ENCODE measurements at regions not wholly inside any gene's neighbourhood (a gene's known extent, or its start where the extent isn't known, plus 50 kb on each side); places are given as distances from the start of the nearest gene placed in this dataset.
"Not testable (repeated sequence)": the region's sequence is repeated elsewhere in the genome, so short reads cannot be mapped to it uniquely, and the experiment has no call there.

DNA sequence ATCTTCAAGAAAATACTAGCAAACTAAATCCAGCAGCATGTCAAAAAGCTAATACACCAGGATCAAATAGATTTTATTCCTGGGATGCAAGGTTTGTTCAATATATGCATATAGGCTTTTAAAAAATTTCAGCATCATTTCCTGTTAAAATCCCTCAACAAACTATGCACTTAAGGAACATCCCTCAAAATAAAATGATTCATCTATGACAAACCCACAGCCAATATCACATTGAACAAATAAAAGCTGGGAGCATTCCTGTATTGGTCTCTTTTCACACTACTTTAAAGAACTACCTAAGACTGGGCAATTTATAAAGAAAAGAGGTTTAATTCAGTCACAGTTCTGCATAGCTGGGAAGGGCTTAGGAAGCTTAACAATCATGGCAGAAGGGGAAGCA is 726.7 kb downstream of the GRXCR1 start:
- no peak for DNase-seq (ENCODE audit: low spot score)

DNA sequence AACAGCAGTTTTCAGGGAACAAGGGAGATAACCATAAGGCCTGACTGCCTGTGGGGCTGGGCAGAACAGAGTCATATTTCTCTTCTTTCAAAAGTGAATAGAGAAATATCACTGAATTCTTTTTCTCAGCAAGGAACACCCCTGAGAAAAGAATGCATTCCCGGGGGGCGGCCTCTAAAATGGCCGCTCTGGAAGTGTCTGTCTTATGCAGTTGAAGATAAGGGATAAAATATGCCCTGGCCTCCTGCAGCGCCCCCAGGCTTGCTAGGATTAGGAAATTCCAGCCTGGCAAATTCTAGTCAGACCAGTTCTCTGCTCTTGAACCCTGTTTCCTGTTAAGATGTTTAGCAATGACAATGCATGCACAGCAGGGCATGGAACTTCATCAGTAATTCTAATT is 745.4 kb downstream of the GRXCR1 start:
- not testable (repeated sequence) for DNase-seq (ENCODE audit: low spot score)

DNA sequence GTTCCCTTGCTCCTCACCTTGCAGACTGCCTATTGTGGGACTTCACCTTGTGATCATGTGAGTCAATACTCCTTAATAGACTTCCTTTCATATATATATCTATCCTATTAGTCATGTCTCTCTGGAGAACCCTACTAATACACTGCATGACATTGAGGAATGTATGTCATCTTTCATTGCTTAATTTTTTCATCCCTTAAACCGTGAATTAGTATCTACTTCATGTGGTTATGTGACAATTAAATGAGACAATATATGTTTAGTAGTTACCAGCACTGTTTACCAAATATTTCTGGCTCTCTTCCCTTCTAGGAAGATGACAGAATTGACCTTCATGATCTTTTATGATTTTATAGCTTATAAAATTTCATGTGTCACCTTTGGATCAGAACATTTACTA is 759.5 kb downstream of the GRXCR1 start:
- no peak for DNase-seq (ENCODE audit: low spot score)

DNA sequence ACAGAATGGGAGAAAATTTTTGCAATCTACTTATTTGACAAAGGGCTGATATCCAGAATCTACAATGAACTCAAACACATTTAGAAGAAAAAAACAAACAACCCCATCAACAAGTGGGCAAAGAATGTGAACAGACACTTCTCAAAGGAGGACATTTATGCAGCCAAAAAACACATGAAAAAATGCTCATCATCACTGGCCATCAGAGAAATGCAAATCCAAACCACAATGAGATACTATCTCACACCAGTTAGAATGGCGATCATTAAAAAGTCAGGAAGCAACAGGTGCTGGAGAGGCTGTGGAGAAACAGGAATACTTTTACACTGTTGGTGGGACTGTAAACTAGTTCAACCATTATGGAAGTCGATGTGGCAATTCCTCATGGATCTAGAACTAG is 767.0 kb downstream of the GRXCR1 start:
- not testable (repeated sequence) for DNase-seq (ENCODE audit: low spot score)

DNA sequence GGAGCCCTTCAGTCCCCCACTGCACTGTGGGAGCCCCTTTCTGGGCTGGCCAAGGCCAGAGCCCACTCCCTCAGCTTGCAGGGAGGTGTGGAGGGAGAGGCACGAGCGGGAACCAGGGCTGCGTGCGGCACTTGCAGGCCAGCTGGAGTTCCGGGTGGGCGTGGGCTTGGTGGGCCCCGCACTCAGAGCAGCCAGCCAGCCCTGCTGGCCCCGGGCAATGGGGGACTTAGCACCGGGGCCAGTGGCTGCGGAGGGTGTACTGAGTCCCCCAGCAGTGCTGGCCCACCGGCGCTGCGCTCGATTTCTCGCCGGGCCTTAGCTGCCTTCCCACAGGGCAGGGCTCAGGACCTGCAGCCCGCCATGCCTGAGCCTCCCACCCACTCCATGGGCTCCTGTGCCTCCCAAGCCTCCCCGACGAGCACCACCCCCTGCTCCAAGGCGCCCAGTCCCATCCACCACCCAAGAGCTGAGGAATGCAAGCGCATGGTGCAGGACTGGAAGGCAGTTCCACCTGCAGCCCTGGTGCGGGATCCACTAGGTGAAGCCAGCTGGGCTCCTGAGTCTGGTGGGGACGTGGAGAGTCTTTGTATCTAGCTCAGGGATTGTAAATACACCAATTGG is 776.2 kb downstream of the KCTD8 start:
- not testable (repeated sequence) for DNase-seq (ENCODE audit: low spot score)

DNA sequence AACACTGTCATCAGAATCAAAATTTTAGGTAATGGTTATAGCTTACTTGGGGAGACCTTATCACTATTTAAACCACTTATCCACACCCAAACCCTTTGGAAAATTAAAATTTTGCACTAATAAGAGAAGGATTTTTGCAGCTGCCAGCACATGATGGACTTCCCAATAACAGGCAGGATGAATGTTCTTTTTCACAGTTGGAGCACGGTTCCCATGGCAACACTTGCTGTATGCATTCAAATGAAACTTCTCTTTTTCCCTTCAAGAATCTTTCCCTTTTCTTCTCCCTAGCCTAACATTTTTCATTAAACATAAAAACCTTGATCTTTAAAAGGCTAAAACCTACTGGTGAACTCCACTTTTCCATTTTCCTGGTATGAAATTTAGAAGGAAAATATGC is 768.2 kb downstream of the KCTD8 start:
- DNase-seq (ENCODE audit: low spot score) = no peak

DNA sequence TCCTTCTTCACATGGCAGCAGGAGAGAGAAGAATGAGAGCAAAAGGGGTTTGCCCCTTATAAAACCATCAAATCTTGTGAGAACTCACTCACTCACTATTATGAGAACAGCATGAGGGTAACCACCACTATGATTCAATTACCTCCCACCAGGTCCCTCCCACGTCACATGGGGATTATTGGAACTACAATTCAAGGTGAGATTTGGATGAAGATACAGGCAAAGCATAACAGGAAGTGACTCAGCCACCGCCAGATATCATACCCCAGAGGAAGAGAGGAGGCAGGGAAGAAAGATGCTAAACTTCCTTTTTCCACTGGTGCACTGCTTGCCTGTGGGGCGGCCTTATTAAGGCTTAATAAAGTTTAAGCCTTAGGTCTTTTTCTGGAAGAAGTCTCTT is 766.1 kb downstream of the KCTD8 start:
- no peak for DNase-seq (ENCODE audit: low spot score)

DNA sequence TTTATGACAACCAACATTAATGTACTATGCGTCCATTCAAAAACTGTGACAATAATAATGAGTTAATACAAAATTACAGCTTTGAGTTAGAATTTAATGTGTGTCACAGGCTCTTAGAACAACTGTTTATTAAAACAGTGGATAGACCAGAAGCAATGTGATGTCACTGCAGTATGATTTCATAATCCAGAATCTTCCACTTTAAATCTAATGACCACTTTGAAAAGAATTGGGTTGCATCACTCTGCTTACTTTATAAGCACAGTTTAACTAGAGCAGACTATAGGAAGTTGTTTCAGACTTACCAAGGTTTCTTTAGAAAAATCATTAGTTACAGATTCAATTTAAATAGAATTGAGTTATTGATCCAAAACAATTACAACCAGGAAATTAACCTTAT is 758.5 kb downstream of the KCTD8 start:
- no peak for DNase-seq (ENCODE audit: low spot score)

DNA sequence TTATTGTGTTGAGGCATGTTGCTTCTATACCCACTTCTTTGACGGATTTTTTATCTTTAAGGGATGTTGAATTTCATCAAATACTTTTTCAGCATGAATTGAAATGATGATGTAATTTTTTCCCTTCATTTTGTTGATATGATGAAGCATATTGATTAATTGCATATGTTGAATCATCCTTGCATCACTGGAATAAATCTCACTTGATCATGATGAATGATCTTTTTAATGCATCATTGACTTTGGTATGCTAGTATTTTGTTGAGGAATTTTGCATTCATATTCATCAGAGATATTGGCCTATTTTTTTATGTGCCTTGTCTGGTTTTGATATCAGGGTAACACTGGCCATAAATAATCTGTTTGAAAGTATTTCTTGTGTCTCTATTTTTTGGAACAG is 754.7 kb downstream of the KCTD8 start:
- DNase-seq (ENCODE audit: low spot score) = no peak

DNA sequence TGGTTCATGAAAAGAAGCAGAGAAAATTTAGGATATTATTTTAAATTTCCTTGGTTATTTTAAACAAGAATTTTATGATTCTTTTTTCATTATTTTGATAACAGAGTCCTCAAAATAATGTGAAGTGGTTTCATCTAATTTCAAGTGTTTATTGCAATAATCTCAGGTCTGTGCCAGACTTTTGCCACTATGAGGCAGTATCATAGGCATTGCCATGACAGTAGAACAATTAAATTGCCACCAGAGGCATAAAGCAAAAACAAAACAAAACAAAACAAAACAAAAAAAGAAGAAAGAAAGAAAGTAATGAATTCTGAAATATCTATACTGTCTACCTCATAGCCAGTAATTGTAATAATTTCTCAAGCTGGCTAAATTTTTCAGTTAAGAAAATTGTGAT is 739.2 kb downstream of the KCTD8 start:
- no peak for DNase-seq (ENCODE audit: low spot score)

DNA sequence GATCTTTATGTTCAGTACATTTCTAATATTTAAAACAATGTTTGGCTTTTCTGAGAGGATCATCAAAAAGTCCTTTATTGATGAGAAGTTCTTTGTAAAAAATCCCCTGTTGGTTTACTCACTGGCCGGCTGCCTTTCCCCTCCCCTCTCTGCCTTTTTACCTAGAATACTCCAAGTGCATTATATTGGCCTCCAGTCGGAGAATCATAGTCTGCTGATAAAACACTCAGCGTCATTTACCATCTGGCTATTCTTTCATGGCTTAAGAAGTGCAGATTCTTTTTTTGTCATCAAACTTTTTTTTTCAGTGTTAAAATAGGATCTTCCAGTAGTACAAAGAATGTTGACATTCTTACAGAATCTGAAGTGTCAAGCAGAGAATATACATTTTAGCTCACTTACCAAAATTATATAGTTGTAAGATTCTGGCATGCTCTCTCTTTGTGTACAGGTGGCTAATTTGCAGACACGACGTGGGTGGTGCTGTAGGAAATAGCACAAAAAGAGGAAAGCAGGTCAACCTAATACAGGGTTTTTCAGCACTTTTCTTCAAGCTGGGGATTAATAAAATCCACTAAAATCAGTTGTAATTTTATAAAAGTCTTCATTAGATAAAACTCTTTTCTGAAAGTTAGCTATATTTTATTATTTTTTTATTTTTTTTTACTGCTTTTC is 731.8 kb downstream of the KCTD8 start:
- DNase-seq (ENCODE audit: low spot score) = no peak

DNA sequence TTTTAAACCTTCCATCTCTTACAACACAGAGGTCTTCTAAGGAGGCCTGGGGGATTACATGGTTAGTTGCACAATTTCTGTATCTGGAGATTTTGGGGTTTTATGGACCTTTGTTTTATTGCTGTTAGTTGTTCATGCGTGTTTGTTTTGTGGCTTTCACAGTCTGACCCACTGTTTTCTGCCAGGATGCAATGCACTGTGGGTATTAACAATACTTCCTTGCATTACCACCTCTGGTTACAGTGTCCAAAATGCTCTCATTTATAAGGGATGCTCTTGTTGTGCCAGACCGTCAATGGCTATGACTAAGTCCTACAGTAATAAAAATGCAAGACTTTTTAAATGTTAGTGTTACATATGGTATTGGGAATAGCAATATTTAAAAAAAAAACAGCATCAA is 730.2 kb downstream of the KCTD8 start:
- DNase-seq (ENCODE audit: low spot score) = no peak

DNA sequence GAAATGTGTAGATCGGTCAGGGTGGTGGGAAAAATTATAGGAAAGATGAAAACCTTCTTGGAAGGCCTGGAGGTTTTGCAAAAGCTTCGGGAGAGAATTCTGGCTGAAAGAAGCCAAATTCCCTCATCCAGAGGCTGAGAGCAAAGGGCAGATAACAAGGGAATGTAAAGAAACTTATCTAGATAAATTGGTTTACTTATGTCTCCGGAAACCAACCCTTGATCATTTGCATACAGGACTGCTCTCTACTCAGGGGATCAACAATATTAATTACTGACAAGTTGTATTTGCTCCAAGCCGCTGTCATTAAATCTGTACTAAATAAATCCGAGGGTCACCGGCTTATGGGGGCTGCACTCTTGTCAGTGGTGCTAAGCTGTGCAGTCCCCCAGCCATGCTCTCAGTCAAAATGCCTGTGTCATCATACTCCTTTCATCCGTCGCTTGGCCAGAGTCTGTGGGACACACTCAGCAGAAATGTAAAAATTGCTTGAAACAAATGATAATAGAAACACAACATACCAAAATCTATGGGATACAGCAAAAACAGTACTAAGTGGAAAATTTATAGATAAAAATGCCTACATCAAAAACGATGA is 715.7 kb downstream of the KCTD8 start:
- DNase-seq (ENCODE audit: low spot score) = no peak

DNA sequence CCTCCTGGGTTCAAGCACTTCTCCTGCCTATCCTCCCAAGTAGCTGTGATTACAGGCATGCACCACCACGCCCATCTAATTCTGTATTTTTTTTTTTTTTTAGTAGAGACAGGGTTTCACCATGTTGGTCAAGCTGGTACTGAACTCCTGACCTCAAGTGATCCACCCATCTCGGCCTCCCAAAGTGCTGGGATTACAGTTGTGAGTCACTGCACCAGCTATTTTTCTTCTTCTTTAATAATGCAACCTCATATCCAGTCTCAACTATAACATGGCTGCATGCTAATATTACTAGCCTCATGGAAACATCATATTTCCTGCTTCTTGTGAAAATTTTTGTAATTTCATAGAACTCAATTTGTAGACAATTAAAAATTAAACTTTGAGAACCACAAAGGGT is 706.5 kb downstream of the KCTD8 start:
- DNase-seq (ENCODE audit: low spot score) = no peak

DNA sequence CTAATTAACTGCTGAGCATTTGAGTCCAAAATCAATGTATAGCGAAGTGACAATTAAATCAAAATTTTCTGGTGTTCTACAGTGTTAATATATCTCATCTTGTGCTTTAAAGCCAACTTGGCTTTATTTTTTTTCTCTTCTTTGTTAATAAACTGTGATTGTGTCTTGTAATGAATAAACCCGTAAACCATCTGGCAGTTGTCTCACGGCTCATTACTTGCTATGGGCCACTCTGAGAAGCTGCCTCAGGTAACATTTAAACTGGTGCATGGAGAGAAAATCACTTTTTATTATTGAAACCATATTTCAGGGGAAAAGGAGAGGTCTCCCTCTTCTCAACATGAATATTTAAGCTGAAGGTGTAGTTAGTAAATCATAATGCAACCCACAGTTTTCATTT is 694.0 kb downstream of the KCTD8 start:
- DNase-seq (ENCODE audit: low spot score) = no peak

DNA sequence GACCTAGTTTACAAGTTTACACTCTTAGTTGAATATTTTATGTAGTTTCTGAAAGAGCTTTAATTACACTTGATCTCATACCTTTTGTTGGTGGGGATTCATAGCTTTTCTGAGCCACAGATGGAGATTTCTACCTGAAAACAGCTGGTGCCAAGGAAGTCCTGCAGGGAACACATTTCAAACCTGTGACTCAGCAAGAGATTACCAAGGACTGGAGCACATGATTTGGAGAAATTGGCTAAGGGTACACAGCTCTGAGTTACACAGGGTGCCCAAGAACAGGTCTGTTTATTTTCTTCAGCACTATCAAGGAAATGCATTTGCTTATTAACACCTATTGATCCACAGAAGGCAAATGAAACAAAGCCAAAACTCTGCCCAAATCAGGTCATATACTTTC is 691.5 kb downstream of the KCTD8 start:
- no peak for DNase-seq (ENCODE audit: low spot score)

DNA sequence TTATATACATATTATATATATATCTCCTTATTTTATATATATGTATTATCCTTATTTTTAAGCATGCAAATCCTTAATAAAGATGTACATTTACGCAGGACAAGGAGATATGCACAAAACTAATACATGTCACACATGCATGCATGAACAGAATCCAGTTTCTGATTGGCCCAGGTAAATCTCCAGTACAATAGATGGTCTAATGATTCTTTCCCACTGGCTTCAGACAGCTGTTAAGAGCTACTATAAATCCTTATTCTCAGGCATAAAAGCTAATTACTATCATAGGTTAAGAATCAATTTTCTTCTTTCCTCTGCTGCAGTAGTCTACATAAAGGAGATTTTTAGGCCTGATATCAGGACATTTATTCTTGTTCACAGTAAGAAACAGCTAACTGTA is 689.8 kb downstream of the KCTD8 start:
- no peak for DNase-seq (ENCODE audit: low spot score)

DNA sequence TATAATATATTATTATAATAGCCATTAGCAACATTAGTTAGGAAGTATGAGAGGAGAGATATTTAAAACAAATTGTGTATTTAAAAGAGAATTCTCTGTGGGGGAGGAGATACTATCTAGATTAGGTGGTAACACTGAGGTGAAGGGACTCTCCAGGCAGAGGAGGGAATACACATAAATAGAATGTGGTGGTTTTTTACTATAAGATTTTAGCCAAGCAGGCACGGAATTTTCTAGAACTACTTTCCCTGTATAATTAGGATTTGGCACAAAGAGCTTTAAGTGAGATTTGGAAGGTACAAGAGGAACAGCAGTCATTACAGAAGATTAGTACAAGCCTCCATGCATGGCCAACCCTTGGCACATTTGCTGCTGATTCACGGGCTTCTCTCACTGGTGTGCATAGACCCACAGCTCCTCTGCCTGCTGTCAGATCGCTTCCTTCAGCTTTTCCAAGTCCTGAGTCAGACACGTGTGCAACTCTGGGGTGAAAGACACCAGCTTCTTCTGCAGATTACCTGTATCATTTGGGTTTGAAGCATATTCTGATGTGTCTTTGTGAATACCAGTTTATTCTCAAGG is 685.5 kb downstream of the KCTD8 start:
- no peak for DNase-seq (ENCODE audit: low spot score)

DNA sequence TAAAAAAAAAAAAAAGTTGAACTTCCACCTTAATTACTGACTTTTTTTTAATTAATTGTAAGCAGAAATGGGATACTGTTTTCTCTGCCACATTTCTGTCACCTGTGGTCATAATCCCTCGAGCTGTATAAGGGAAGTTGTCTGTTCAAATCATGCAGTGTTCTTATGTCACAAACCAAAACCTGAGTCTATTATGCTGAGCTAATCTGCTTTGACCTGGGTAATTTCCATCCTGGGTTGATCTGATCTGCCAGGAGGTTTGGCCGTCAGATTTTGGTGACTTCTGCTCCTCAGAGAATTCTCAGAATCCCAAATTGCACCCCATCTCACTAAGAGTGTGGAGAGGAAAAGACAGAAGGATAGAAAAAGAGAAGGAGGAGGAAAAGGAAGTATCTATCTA is 683.1 kb downstream of the KCTD8 start:
- DNase-seq (ENCODE audit: low spot score) = no peak

DNA sequence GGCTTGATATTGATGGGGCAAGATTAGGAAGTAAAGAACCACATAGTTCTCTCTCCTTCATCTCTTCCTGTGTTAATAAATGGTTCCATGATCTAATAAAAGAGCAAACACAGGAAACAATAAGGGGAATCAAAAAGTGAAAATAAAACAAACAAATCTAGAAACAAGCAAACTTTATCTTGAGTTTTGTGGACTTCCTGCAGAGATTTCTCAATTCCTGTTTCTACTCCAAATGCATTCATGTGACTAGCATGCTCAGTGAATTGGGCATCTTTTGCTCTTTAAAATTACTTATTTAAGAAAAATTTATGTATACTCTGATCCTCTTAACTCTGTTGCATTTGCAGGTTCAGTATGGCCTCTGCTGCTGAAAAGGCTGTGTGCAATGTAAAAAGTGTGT is 682.0 kb downstream of the KCTD8 start:
- DNase-seq (ENCODE audit: low spot score) = no peak

DNA sequence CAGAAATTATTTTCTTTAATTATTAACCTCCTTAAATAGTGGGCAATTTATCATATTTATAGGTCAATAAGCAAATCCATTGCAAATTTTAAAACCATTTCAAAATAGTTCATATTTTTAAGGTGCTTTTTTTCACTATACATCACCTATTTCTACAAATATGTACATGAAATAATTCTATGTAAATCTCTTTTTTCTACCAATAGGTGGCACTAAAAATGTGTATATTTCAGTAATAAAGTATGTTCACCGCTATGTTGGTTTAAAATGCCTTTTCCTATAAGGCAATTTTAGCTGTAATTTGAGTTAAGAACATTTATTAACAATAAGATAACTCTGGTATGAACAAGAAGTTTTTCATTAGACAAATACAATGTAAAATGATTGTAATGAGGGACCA is 672.2 kb downstream of the KCTD8 start:
- no peak for DNase-seq (ENCODE audit: low spot score)

DNA sequence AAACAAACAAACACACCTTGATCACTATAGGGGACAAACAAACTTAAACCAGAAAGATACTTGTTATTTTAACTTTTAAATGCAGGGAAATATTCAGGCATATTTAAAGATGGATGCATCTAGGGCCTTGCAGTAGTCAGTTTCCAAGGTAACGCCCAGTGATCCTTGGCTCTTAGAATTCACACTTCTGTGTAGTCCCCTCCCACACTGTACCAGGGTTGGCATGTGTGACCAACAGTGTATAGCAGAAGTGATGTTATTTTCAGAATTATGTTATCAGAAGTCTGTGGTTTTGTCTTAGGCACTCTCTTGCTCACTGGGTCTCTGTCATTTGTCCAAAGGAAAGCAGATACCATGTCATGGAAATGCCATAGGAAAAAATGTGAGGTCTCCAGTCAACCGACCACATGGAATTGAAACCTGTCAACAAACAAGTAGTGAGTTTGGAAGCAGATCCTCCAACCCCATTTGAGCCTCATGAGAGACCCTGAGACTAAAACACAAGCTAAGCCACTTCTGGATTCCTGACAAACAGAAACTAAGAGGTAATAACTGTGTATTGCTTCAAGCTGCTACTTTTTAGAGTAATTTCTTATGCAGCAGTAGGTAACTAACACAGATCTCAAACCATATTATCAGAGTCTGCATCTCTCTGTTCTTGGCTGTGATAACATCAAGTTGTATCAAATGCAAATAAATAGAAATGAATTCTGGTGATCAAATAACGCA is 670.3 kb downstream of the KCTD8 start:
- DNase-seq (ENCODE audit: low spot score) = no peak

DNA sequence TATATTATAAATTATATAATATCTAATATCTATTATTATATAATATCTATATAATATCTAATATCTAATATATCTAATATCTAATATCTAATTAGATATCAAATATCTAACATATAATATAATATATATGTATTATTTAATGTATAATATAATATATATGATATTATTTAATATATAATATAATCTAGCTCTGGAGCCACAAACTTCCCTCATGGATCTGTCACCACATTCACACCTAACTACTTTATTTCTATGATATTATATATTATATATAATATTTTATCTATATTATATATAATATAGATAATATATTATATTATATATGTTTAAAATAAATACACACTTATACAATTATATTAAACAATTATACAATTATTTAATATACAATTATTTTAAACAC is 667.5 kb downstream of the KCTD8 start:
- DNase-seq (ENCODE audit: low spot score) = no peak

All from ureter (tissue), 1 donor.